GM12892 (cell line): ENCODE measurements at regions not wholly inside any gene's neighbourhood (a gene's known extent, or its start where the extent isn't known, plus 50 kb on each side); places are given as distances from the start of the nearest gene placed in this dataset.

Source experiments
- POLR2A ChIP-seq: IDR thresholded peaks from 2 replicates; pipeline ENCODE4 v1.6.1; 2011; ENCODE audit warnings: low read depth, low read length, control low read depth
- TAF1 ChIP-seq: IDR thresholded peaks from 2 replicates; pipeline ENCODE4 v1.6.1; 2011; ENCODE audit warnings: low read depth, mild to moderate bottlenecking, control low read depth, low read length, borderline replicate concordance

- TF ChIP-seq POLR2A (no peak), TAF1 (no peak)
Measured at GRCh38 chr12:45666816-45667215, 62.7 kb upstream of the ARID2 start.
